GM21576 (cell line): ENCODE measurements at regions not wholly inside any gene's neighbourhood (a gene's known extent, or its start where the extent isn't known, plus 50 kb on each side); places are given as distances from the start of the nearest gene placed in this dataset.
A peak's percentile ranks its signal among the peaks of the same experiment; 100 is the strongest.

ENCODE experiments used
- ATAC-seq: cut with Tn5 transposase; IDR thresholded peaks from one replicate; pipeline ENCODE4 v1.9.1; 2021; ENCODE audit warnings: mild to moderate bottlenecking, moderate library complexity; ENCODE audit not compliant: unreplicated experiment

GRCh38 chr3:99458013-99458412, 180.4 kb upstream of the COL8A1 start:
- ATAC-seq, result no peak

GRCh38 chr3:99442599-99442998, 195.8 kb upstream of the COL8A1 start:
- ATAC-seq, result no peak

DNA sequence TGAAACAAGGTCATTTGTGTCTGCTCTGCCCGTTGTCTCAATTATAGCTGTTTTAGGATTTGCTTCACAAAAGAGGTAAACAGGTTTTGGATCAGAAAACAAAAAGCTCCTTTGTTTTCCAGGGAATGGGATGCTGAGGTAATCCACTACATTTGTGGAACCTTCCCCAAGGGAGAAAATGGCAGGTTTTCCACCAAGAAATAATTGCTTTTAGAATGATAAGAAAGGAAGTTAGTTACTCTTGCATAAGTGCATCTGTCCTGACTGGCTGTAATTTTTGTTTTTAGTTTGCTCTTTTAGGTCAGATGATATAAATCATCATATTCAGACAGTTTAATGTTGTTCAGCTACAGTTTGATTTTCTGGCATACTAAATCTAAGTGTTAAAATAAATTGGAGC, 198.5 kb upstream of the COL8A1 start:
- no peak for ATAC-seq

GRCh38 chr3:99434190-99434589, 204.2 kb upstream of the COL8A1 start:
- no peak for ATAC-seq

DNA sequence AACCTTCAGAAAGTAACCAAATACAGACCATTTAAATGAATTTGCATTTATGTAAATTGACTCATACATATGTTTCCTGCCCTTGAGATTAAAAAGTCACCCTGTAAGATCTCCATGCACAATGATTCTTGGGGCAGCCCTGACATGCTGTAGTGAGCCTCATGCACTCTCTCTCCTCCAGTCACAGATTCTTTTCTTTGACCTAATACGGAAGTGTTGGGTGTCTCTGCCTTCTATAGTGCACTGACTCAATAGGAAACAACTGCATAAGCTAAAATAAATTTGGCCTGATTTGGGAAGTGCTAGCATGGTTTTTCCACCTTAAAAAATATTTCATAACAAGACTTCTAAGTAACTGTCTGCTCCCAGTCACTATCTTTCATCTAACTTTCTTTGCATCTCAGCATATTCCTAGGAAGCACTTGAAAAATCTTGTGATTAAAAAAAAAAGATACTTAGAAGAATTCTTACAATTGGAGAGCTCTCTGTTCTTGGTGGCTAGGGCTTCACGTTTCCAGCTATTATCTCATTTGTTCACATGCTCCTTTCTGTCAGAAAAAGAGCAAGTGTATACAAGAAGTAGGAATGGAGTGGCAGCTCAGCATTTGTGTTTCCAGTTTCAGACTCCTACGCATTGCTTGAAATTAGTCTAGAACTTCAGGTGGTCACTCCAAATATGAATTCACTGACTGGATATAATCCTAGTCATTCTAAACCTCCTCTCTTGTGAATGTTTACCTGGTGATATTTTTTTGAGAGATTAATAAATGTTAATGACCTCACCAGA, 207.9 kb upstream of the COL8A1 start:
- peak; percentile 62 for ATAC-seq

DNA sequence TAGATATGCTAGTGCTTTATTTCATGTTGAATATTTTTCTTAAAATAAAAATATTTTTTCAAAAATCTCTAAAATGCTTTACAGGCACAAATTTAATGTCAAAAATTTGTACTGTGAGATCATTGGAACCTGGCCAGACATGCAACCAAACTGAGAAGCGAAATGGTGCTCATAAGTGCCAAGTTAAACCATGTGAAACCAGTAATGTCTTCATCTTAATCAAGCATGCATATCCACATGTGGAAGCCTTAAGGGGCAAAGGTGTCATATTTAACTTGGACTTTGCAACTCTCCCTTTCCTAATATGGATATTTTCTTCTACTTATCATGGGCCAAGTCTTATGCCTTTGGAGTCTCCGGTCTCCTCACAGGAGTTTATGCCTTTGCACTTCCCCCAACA, 208.9 kb upstream of the COL8A1 start:
- no peak for ATAC-seq

DNA sequence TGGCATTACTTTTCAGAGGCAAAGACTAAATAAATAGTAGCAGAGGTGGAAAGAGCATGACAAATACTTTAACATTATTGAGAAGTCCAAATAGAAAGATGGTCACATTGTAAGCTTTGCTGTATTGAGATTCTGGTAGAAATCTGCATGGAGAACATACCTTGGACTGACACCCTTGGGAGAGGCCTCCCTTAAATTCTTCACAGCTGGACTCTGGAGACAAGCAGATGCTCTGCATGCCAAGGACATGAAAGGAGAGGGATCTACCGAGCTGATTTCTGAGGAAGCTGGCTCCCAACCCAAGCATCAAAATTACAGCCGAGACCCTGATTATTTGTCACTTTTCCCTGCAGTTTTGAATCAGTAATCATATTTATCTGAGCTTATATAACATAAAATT, 212.5 kb upstream of the COL8A1 start:
- ATAC-seq, result no peak

DNA sequence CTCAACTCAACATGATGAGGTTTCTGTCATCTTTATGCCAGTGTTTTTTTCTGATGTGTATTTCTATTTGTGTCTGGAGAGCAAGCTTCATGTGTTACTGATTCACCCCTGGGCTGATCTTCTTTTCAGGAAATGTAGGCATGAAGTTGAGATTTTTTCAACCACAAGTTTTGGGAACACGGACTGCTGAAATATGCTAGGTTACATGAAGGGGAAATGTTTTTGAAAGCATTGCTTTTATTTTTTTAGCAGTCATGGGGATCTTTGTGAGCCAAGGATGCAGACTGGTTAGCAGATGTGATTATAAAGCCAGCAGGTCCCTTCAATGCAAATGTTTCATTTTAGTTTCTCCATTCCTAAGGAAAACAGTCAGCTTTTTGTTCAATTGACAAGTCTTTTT, 219.3 kb upstream of the COL8A1 start:
- no peak for ATAC-seq

DNA sequence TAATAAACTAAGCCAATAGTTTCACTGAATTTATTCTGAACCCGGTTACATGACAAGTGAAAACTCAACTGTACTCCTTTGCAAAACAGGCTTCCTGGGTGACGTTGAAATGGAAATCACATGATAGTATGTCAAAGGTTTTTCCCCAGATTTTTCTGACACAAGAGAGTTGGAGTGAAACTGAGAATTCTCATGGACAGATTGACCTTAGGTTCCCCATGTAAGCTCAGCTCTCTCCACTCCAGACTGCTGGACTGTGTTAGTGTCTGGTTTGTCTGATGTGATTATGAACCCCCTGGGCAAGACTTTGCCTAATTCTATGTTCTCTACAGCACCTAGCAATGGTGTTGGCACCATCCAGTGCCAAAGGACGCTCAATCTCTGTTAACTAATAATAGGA, 219.7 kb upstream of the COL8A1 start:
- ATAC-seq, result peak; percentile 74

- ATAC-seq, result peak; percentile 76
Measured at GRCh38 chr3:99418209-99418635, 220.2 kb upstream of the COL8A1 start.

GRCh38 chr3:99413504-99413903, 224.9 kb upstream of the COL8A1 start:
- no peak for ATAC-seq

DNA sequence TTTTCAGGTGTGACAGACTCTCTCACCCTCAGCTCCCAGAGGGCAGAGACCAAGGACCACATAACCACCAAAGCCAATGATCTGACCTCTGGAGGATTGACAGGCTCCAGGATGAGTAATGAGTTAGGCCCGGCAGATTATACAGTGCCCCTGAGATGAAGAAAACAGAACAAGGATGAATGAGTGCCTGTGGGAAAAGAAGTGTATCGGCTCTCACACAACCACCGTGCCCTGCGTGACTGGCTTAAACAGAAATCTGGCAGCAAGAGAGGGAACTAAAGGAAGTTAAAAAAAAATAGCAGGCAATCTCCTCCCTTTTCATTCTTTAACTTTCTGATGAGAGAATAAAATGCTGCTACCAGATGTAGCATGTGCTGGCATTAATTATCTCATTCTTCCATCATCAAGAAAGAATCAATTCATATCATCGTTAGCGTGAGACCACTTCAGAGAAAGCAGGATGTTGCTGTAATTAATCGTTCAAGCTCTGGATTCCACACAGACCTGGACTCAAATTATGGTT, 227.5 kb upstream of the COL8A1 start:
- ATAC-seq, result peak; percentile 39

GRCh38 chr3:99409961-99410360, 228.4 kb upstream of the COL8A1 start:
- no peak for ATAC-seq

DNA sequence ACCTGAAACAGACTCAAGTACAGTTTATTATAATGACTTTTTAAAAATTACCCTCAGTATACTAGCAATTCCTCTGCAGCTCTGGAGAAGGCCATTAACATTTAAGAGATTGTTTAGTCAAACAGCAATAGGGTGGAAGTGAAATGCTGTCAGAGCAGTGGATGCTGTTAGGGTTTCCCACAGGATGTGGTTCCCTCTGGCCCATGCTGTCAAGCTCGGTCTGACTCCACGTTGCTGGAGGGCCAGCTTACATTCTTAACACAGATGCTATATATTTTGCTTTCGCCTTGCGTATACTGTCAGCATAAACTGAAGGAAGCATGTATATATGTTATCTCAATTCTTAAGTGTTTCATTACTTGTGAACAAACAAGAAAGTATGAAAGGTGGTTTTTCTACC, 231.1 kb upstream of the COL8A1 start:
- peak; percentile 60 for ATAC-seq

GRCh38 chr3:99402755-99403154, 235.6 kb upstream of the COL8A1 start:
- ATAC-seq, result no peak

DNA sequence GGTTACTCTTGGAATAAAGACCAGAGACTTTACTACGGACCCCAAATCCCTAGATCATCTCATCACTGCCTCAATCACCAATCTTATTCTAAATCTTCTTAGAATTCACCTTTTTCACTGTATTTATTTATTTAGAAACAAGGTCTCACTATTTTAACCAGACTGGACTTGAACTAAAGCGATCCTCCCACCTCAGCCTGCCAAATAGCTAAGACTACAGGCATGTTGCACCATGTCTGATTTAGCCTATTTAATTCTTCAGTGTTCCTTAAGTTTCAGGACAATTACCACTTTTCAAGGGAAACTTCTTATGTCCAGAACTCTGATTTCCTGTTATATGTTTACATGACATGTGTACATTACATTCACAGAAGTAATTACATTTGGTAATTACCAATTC, 238.0 kb upstream of the COL8A1 start:
- ATAC-seq, result no peak

DNA sequence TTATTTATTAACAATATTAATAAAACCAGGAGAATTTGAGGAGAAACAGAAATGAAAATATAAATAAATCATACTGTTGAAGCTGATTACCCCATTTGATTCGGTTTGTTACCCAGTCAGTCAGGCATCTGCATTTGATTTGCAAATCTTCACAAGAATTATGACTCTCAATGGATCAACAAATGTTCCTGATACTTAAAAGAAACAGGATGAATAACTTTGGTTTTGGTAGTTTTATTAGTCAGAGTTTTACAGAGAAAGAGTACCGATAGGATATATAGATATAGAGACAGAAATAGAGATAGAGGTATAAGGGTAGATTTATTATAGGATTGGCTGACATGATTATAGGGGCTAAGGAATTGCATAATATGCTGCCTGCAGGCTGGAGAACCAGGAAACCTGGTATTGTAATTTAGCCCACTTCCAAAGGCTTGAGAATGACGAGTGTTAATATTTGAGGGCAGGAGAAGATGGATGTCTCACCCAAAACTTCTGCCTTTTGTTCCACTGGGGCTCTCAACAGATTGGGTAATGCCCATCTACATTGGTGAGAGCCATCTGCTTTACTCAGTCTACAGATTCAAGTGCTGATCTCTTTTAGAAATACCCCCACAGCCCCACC, 241.6 kb upstream of the COL8A1 start:
- ATAC-seq, result no peak

DNA sequence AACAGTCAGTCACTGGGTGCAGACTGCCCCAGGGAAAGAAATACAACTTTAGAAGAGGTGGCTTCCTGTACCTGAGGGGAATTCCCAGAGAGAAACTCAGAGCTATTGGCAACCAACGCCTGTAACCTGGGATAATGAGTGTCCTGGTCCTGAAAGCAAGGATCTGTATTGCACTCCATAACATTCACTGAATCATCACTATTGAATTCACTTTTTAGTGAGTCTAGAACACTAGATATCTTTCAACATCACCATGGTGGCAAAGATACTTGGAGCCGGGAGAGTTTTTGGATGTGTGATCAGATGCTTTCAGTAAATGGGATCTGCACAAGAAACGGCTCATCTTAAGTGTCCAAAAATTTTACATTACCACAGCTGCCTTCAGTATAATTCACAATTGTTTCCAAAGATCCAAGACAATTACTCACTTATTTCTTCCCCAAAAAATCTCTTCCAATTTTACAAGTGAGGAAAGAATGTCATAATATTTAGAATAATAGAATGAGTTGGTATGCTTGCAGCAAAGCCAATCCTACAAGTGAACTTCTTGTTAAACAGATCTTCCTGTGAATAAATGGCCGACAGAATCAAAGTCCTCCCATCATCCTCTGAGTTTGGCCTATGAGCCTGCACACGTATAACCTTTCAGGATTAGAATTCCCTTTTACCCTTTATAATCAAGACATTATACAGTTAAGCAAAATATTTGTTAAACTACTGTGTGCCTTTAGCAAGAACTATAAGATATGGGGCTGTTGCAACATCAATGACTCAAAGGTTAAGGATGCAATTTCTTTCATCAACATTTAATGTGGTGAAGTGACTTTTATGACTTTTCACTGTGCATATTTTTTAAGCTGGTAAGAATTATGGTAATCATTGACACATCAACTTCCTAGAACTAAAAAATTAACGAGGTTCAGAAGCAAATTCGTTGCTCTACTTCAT, 243.3 kb upstream of the COL8A1 start:
- ATAC-seq, result no peak

DNA sequence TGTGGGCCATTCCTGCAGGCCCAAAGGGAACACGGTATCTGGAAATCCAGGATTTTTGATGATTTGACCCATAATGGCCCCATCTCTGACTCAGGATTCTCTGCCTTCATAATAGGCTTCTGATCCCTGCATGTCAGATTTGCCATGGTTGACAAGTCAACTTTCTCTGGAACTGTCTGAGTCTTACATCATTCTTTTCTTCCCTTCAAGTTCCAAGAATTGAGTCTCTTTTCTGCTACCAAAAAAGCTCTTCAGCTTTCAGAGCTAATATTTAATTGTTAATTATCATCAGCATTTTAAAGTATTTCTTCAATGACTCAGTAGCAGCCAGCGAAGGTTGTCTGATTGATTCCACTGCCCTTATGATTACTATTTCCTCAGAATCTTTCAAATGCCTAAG, 244.4 kb upstream of the COL8A1 start:
- ATAC-seq, result no peak

- no peak for ATAC-seq
Measured at GRCh38 chr3:99388780-99389179, 249.6 kb upstream of the COL8A1 start.

DNA sequence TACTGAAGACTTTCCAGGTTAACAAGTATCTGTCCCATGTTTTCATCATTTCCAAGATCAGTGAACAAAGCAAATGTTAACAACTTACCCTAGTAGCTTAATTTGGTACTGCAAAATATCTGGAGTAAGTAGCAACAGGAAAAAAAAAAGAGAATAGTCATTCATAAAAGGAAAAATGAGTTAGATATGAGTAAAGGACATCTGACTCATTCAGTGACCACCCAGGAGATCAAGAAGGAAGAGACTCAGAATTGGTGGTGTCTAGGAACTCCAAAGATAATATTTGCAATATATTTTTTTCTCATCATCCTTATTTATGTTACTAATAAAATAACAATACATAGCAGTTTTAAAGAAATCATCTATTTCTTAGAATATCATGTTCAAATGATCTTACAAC, 253.8 kb upstream of the COL8A1 start:
- no peak for ATAC-seq
